Heart left ventricle (tissue), 13 donors: ENCODE measurements at regions not wholly inside any gene's neighbourhood (a gene's known extent, or its start where the extent isn't known, plus 50 kb on each side); places are given as distances from the start of the nearest gene placed in this dataset.

ENCODE experiments used
- POLR2A ChIP-seq, 2 donors: fragments of 450-650 bp; IDR thresholded peaks; one replicate each; pipeline ENCODE4 v1.6.1; 2017; ENCODE audit warnings: antibody characterized with exemption in 2 of 2, mild to moderate bottlenecking in 2 of 2, moderate library complexity in 2 of 2
- TF ChIP-seq, protein P1 (sequence below), 12 donors: fragments of 200-600 bp; sonication (generic) in 4 of 12; IDR thresholded peaks; one replicate each; pipeline versions ENCODE4 v1.5.0 to v1.8.0; 2018 to 2022; ENCODE audit warnings: antibody characterized with exemption in 12 of 12, mild to moderate bottlenecking in 5 of 12
- donor health status: ischemic (EF 13 %, LVEDD 7.1; RV severe dilation, severe dysfunction).
- donor health status: DM: no; HTN: yes; CAD: no.
- donor health status: DM: no; HTN: no; CAD: no.
- donor health status: ischemic (EF 25% LVEDD 6.9; RV normal size, moderate dysfunction).
- donor health status: ischemic (EF 25% LVEDD 5.7; RV mildly dilated, moderate dysfunction).
- donor health status: ischemic (EF 35%, LVEDD 5.7; RV mildly dilated, moderate dysfunction).
- donor health status: nonischemic (EF 11% LVEDD 7.7; RV severe dilation, severe dysfunction).
- donor health status: DM: yes; HTN: yes; CAD: no.
- donor health status: PGD.
- donor health status: ischemic (EF 29% LVEDD 5.4; RV normal size, mild dysfunction).
- donor health status: nonischemic (EF 23%, LVEDD 6.1; RV moderate dilation, normal function).

GRCh38 chr12:13805041-13805440, 176.4 kb downstream of the GRIN2B start:
- TF ChIP-seq, protein P1, sequence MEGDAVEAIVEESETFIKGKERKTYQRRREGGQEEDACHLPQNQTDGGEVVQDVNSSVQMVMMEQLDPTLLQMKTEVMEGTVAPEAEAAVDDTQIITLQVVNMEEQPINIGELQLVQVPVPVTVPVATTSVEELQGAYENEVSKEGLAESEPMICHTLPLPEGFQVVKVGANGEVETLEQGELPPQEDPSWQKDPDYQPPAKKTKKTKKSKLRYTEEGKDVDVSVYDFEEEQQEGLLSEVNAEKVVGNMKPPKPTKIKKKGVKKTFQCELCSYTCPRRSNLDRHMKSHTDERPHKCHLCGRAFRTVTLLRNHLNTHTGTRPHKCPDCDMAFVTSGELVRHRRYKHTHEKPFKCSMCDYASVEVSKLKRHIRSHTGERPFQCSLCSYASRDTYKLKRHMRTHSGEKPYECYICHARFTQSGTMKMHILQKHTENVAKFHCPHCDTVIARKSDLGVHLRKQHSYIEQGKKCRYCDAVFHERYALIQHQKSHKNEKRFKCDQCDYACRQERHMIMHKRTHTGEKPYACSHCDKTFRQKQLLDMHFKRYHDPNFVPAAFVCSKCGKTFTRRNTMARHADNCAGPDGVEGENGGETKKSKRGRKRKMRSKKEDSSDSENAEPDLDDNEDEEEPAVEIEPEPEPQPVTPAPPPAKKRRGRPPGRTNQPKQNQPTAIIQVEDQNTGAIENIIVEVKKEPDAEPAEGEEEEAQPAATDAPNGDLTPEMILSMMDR (IDR thresholded peaks at IDR 0.05), result no peak
- TF ChIP-seq POLR2A (IDR thresholded peaks at IDR 0.05), result no peak
